ENCODE measurements at regions not wholly inside any gene's neighbourhood (a gene's known extent, or its start where the extent isn't known, plus 50 kb on each side); places are given as distances from the start of the nearest gene placed in this dataset.

DNA sequence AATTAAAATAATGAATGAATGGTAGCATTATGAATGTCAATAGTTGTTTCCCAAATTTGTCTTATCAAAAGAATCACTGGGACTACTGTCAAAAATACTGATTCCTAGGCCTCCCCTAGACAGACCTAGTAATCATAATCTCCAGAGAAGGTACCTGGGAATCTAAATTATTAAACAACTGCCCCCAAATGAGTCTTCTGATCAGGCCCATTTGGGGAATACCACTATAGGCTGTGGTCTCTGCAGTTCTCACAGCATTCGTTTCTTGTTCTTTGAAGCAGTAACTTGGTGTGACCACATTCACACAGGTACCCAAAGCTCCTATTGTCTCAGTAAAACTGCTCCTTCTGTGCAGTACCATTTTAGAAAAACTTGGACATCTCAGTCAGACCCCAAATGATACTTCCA lies 230.9 kb downstream of the PIK3R1 start:
- H3K36me3 ChIP-seq (ENCODE audit: insufficient read depth): no peaks in the 10 kb centered on the region
- peaks cover 5% of the 10 kb centered on the region for H3K27me3 Mint-ChIP-seq (ENCODE audit: insufficient read depth, low read depth, poor library complexity)
- H3K36me3 Mint-ChIP-seq (ENCODE audit: low read depth): no peaks in the 10 kb centered on the region
- H2AFZ ChIP-seq: no peak overlapping the region
- no peak overlapping the region for H3K4me2 ChIP-seq
- H3K9me3 Mint-ChIP-seq: no peaks in the 10 kb centered on the region
- H3K27me3 ChIP-seq (ENCODE audit: insufficient read depth): no peaks in the 10 kb centered on the region
- H3K4me3 Mint-ChIP-seq: no peak overlapping the region
- no peaks in the 10 kb centered on the region for H3K4me1 ChIP-seq (ENCODE audit: insufficient read depth)
- TF ChIP-seq NANOG (IDR thresholded peaks at IDR 0.05; ENCODE audit: borderline replicate concordance) (no peak), STAT1 (IDR thresholded peaks at IDR 0.05; ENCODE audit: unreplicated experiment) (no peak), ZNF114 (CRISPR knock-in tag; IDR thresholded peaks at IDR 0.05) (no peak), ZNF331 (CRISPR knock-in tag; IDR thresholded peaks at IDR 0.05; ENCODE audit: low read depth) (no peak), ZNF462 (CRISPR knock-in tag; IDR thresholded peaks at IDR 0.05) (no peak), EZH2phosphoT487 (IDR thresholded peaks at IDR 0.05; ENCODE audit: unreplicated experiment) (no peak), JUNB (IDR thresholded peaks at IDR 0.05; ENCODE audit: unreplicated experiment) (no peak), ETS1 (IDR thresholded peaks at IDR 0.05) (no peak), EZH2 (IDR thresholded peaks at IDR 0.05; ENCODE audit: low read depth, unreplicated experiment) (no peak), POLR2AphosphoS5 (IDR thresholded peaks at IDR 0.05; ENCODE audit: low read depth) (no peak), CTCF (conservative IDR thresholded peaks at IDR 0.05; ENCODE audit: low read depth in 2 of 2) (no peak), CREB1 (CRISPR knock-in tag; IDR thresholded peaks at IDR 0.05; ENCODE audit: low read depth) (no peak)
- TF ChIP-seq, protein P1, sequence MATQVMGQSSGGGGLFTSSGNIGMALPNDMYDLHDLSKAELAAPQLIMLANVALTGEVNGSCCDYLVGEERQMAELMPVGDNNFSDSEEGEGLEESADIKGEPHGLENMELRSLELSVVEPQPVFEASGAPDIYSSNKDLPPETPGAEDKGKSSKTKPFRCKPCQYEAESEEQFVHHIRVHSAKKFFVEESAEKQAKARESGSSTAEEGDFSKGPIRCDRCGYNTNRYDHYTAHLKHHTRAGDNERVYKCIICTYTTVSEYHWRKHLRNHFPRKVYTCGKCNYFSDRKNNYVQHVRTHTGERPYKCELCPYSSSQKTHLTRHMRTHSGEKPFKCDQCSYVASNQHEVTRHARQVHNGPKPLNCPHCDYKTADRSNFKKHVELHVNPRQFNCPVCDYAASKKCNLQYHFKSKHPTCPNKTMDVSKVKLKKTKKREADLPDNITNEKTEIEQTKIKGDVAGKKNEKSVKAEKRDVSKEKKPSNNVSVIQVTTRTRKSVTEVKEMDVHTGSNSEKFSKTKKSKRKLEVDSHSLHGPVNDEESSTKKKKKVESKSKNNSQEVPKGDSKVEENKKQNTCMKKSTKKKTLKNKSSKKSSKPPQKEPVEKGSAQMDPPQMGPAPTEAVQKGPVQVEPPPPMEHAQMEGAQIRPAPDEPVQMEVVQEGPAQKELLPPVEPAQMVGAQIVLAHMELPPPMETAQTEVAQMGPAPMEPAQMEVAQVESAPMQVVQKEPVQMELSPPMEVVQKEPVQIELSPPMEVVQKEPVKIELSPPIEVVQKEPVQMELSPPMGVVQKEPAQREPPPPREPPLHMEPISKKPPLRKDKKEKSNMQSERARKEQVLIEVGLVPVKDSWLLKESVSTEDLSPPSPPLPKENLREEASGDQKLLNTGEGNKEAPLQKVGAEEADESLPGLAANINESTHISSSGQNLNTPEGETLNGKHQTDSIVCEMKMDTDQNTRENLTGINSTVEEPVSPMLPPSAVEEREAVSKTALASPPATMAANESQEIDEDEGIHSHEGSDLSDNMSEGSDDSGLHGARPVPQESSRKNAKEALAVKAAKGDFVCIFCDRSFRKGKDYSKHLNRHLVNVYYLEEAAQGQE (IDR thresholded peaks at IDR 0.05; ENCODE audit: unreplicated experiment): no peak
- no peak overlapping the region for H3K27ac Mint-ChIP-seq
- H3K79me2 ChIP-seq (replicated peaks; ENCODE audit: insufficient read depth): no peaks in the 10 kb centered on the region
- no peaks in the 10 kb centered on the region for H3F3A ChIP-seq (replicated peaks; ENCODE audit: low read depth)
- no peak for ATAC-seq
- no peak overlapping the region for H3K27ac ChIP-seq (ENCODE audit: low read depth)
- no peaks in the 10 kb centered on the region for H4K20me1 ChIP-seq (replicated peaks; ENCODE audit: insufficient read depth)
- H3K4me1 Mint-ChIP-seq: peaks cover 8% of the 10 kb centered on the region
- peaks cover 9% of the 10 kb centered on the region; the same call in 1 of the 2 replicates for H3K9me2 ChIP-seq (ENCODE audit: insufficient read depth)
- DNase-seq (ENCODE audit: low spot score): no peak
- H3K4me3 ChIP-seq: no peak overlapping the region

All from GM23338 (cell line).